Hepatocyte (in vitro differentiated cells): ENCODE measurements at regions not wholly inside any gene's neighbourhood (a gene's known extent, or its start where the extent isn't known, plus 50 kb on each side); places are given as distances from the start of the nearest gene placed in this dataset.

Experiments
- DNase-seq: peaks from one replicate; pipeline ENCODE4 v3.0.0-alpha.2; 2016; ENCODE audit warnings: low spot score
- H2AFZ ChIP-seq: fragments of 200-600 bp; sonication (generic); 2 replicates; pipeline ENCODE4 v1.6.0; 2016; ENCODE audit warnings: antibody characterized with exemption, mild to moderate bottlenecking
- H3K27ac ChIP-seq: fragments of 200-600 bp; sonication (generic); 2 replicates; pipeline ENCODE4 v1.5.1; 2016; ENCODE audit warnings: mild to moderate bottlenecking
- H3K27me3 ChIP-seq: fragments of 200-600 bp; sonication (generic); 2 replicates; pipeline ENCODE4 v1.6.1; 2016
- H3K36me3 ChIP-seq: fragments of 200-600 bp; sonication (generic); replicated peaks from 2 replicates; pipeline ENCODE4 v1.5.1; 2016; ENCODE audit warnings: low read depth; ENCODE audit not compliant: insufficient read depth
- H3K4me1 ChIP-seq: fragments of 200-600 bp; sonication (generic); 2 replicates; pipeline ENCODE4 v1.5.1; 2016; ENCODE audit warnings: mild to moderate bottlenecking, moderate library complexity; ENCODE audit not compliant: insufficient read depth
- H3K4me2 ChIP-seq: fragments of 200-600 bp; sonication (generic); 2 replicates; pipeline ENCODE4 v1.6.0; 2016
- H3K4me3 ChIP-seq: fragments of 200-600 bp; sonication (generic); 2 replicates; pipeline ENCODE4 v1.5.1; 2016; ENCODE audit warnings: mild to moderate bottlenecking
- H3K79me2 ChIP-seq: fragments of 200-600 bp; sonication (generic); 2 replicates; pipeline ENCODE4 v1.6.0; 2017; ENCODE audit warnings: mild to moderate bottlenecking
- H3K9me2 ChIP-seq: fragments of 200-600 bp; sonication (generic); replicated peaks from 2 replicates; pipeline ENCODE4 v1.6.0; 2017; ENCODE audit warnings: mild to moderate bottlenecking; ENCODE audit not compliant: insufficient read depth
- H3K9me3 ChIP-seq: fragments of 200-600 bp; sonication (generic); 2 replicates; pipeline ENCODE4 v1.5.1; 2016; ENCODE audit warnings: low read depth, mild to moderate bottlenecking
- H4K20me1 ChIP-seq: fragments of 200-600 bp; sonication (generic); 2 replicates; pipeline ENCODE4 v1.6.0; 2016; ENCODE audit warnings: mild to moderate bottlenecking; ENCODE audit not compliant: insufficient read depth, poor library complexity, severe bottlenecking
- CTCF ChIP-seq: fragments of 200-600 bp; sonication (generic); IDR thresholded peaks from 2 replicates; pipeline ENCODE4 v1.5.1; 2016; ENCODE audit warnings: antibody characterized with exemption, mild to moderate bottlenecking; ENCODE audit not compliant: poor library complexity
- EZH2 ChIP-seq: fragments of 200-600 bp; sonication (generic); IDR thresholded peaks from 2 replicates; pipeline ENCODE4 v1.6.1; 2016; ENCODE audit warnings: antibody characterized with exemption, mild to moderate bottlenecking, borderline replicate concordance
- EZH2phosphoT487 ChIP-seq: fragments of 200-600 bp; sonication (generic); IDR thresholded peaks from one replicate; pipeline ENCODE4 v1.6.1; 2018; ENCODE audit warnings: antibody characterized with exemption, mild to moderate bottlenecking, low read depth, moderate library complexity; ENCODE audit not compliant: unreplicated experiment, severe bottlenecking
- WGBS: methylation state at CpG from one replicate; pipeline ENCODE4 v1.1.6; 2016; ENCODE audit warnings: low lambda C conversion rate; ENCODE audit errors: missing lambda C conversion rate; 5-methylcytosine and 5-hydroxymethylcytosine counted together

- no peak overlapping the region for H3K4me2 ChIP-seq
- no peaks in the 10 kb centered on the region for H3K79me2 ChIP-seq
- TF ChIP-seq EZH2 (no peak), EZH2phosphoT487 (no peak), CTCF (no peak)
- no peak overlapping the region for H3K4me3 ChIP-seq
- DNase-seq: no peak
- H3K9me3 ChIP-seq: no peaks in the 10 kb centered on the region
- H3K27ac ChIP-seq: no peak overlapping the region
- H3K4me1 ChIP-seq: no peaks in the 10 kb centered on the region
- H3K9me2 ChIP-seq: no peaks in the 10 kb centered on the region
- H3K36me3 ChIP-seq: no peaks in the 10 kb centered on the region
- H3K27me3 ChIP-seq: no peaks in the 10 kb centered on the region
- WGBS: 83% methylated on average over 5 of the region's 5 CpGs
- H2AFZ ChIP-seq: no peak overlapping the region
- H4K20me1 ChIP-seq: no peaks in the 10 kb centered on the region
These were observed 1122.2 kb upstream of the TMEM132C start for GRCh38 chr12:127144770-127145169.

- Histone ChIP-seq H2AFZ (no peak overlapping the region), H3K9me3 (no peaks in the 10 kb centered on the region), H4K20me1 (no peaks in the 10 kb centered on the region), H3K9me2 (no peaks in the 10 kb centered on the region), H3K4me1 (no peaks in the 10 kb centered on the region), H3K27me3 (no peaks in the 10 kb centered on the region), H3K27ac (no peak overlapping the region), H3K4me2 (no peak overlapping the region), H3K36me3 (no peaks in the 10 kb centered on the region), H3K79me2 (no peaks in the 10 kb centered on the region), H3K4me3 (no peak overlapping the region)
- WGBS: 84% methylated on average over 6 of the region's 6 CpGs
- no peak for TF ChIP-seq EZH2
- no peak for TF ChIP-seq CTCF
- no peak for TF ChIP-seq EZH2phosphoT487
- DNase-seq: no peak
These were observed 1121.6 kb upstream of the TMEM132C start for GRCh38 chr12:127145241-127145928.

DNA sequence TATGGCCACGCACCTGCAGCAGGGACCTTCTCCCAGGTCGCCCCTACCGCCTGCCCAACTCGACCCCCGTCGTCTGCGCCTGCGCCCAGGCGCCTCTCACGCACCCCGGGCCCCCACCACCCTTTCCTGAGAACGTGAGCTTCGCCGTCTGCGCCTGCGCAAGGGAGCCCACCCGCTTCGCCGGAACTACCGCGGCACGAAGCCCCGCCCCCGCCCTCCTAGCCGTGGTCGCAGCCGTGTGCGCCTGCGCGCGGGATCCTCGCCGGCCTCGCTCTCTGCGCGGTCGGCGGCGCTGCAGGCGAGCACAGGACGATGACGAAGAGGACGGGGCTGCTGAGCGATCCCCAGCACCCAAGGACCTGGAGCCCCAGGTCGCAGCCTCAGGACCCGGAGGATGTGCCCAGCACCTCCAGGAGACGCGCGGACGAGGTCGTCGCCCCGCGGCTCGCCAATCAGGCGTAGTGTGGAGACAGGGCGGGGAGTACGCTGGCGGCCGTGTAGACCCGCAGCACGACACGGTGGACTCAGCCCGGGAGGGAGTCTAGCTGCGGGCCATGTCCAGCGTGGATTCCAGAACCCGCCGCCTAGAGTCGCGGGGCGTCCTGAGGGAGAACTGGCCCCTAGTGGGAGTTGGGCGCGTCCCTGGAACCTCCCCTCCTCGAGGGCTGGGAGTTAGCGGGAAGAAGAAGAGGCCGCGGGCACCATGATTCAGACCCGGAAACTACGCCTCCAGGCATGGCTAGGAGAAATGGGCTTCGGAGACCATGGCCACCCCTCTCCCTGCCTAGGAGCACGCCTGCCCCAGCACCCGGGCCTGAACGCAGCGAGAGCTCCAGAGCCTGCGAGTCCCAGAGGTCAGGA lies 1120.8 kb upstream of the TMEM132C start:
- no peaks in the 10 kb centered on the region for H3K79me2 ChIP-seq
- DNase-seq: no peak
- no peaks in the 10 kb centered on the region for H3K27me3 ChIP-seq
- no peak overlapping the region for H2AFZ ChIP-seq
- no peaks in the 10 kb centered on the region for H3K36me3 ChIP-seq
- no peaks in the 10 kb centered on the region for H3K4me1 ChIP-seq
- 94% methylated on average over 44 of the region's 85 CpGs for WGBS
- no peaks in the 10 kb centered on the region for H3K9me3 ChIP-seq
- TF ChIP-seq EZH2phosphoT487 (no peak), EZH2 (no peak), CTCF (no peak)
- no peaks in the 10 kb centered on the region for H3K9me2 ChIP-seq
- H3K4me2 ChIP-seq: no peak overlapping the region
- no peak overlapping the region for H3K27ac ChIP-seq
- H4K20me1 ChIP-seq: no peaks in the 10 kb centered on the region
- H3K4me3 ChIP-seq: no peak overlapping the region
